ENCODE measurements at regions not wholly inside any gene's neighbourhood (a gene's known extent, or its start where the extent isn't known, plus 50 kb on each side); places are given as distances from the start of the nearest gene placed in this dataset.

DNA sequence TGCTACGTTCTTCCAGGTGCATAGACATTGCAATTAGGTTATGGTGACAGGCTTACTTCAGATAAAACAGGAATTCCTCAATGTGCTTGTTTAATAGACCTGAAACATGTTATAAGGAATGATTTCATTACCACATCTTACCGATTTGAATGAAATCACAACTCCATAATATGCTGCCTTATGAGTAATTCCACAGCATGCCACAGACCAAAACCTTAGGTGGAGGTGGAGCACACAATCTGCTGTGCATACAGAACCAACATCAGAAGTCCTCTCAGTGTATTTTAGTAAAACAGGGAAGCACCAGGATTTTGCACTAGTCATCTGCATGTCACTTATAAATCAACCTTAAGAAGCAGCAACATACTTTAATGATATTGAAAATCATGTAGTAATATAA lies 148.9 kb upstream of the TSHZ2 start:
- Histone ChIP-seq H3K4me1 (no peaks in the 10 kb centered on the region), H3K36me3 (no peaks in the 10 kb centered on the region), H3K27ac (no peak overlapping the region), H3K27me3 (ENCODE audit: low read depth) (no peaks in the 10 kb centered on the region), H3K4me3 (no peak overlapping the region), H3K9me3 (peaks cover 3% of the 10 kb centered on the region)
- ATAC-seq (no peak), DNase-seq (no peak)
- intact Hi-C loops (cut with DNase I): no loop called here
- TF ChIP-seq, protein P1, sequence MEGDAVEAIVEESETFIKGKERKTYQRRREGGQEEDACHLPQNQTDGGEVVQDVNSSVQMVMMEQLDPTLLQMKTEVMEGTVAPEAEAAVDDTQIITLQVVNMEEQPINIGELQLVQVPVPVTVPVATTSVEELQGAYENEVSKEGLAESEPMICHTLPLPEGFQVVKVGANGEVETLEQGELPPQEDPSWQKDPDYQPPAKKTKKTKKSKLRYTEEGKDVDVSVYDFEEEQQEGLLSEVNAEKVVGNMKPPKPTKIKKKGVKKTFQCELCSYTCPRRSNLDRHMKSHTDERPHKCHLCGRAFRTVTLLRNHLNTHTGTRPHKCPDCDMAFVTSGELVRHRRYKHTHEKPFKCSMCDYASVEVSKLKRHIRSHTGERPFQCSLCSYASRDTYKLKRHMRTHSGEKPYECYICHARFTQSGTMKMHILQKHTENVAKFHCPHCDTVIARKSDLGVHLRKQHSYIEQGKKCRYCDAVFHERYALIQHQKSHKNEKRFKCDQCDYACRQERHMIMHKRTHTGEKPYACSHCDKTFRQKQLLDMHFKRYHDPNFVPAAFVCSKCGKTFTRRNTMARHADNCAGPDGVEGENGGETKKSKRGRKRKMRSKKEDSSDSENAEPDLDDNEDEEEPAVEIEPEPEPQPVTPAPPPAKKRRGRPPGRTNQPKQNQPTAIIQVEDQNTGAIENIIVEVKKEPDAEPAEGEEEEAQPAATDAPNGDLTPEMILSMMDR (IDR thresholded peaks at IDR 0.05): no peak

DNA sequence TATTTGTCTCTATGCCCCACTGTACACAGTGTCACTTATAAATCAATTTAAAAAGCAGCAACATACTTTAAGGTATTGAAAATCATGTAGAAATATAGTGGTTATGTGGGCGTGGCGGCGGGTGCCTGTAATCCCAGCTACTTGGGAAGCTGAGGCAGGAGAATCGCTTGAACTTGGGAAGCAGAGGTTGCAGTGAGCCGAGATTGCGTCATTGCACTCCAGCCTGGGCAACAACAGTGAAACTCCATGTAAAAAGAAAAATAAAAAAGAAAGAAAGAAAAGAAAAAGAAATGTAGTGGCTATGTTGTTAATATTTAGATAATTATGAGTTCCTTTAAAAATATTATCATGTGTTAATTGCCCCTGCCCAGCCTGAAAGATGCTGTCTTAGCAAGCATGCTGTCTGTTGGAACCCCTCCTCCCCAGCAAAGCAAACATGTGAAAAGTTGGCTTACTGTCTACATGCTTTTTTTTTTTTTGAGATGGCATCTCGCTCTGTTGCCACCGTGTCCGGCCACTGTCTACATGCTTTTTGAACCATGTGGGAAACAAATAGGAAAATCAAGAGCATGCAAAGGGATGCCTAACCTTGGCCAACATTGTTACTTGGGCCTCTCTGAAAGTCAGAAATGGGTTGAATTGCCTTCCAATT lies 151.4 kb upstream of the TSHZ2 start:
- Histone ChIP-seq H3K4me3 (no peak overlapping the region), H3K4me1 (no peaks in the 10 kb centered on the region), H3K36me3 (no peaks in the 10 kb centered on the region), H3K27me3 (ENCODE audit: low read depth) (no peaks in the 10 kb centered on the region), H3K9me3 (no peaks in the 10 kb centered on the region), H3K27ac (no peak overlapping the region)
- TF ChIP-seq, protein P1 (IDR thresholded peaks at IDR 0.05): no peak
- intact Hi-C loops (cut with DNase I): no loop called here
- no peak for ATAC-seq
- no peak for DNase-seq

DNA sequence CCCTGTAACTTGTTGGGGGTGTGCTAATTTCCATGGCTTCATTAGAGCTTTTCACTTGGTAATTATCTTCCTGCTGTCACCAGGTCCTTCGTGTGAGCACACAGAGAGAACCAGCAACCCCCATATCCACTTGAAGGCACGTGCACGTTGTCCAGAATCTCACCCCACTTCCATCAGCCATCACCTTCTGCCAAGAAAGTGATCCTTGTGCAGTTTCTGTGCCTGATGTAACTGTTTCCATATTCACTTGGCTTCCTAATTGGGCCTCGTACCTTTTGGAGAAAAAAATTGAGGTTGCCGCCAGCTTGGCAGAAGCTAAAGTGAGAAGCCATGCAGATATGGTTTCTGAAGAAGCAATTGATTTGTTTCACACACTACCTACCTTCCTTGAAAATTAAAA lies 153.7 kb upstream of the TSHZ2 start:
- no peak for DNase-seq
- no peaks in the 10 kb centered on the region for H3K36me3 ChIP-seq
- TF ChIP-seq, protein P1 (IDR thresholded peaks at IDR 0.05): no peak

DNA sequence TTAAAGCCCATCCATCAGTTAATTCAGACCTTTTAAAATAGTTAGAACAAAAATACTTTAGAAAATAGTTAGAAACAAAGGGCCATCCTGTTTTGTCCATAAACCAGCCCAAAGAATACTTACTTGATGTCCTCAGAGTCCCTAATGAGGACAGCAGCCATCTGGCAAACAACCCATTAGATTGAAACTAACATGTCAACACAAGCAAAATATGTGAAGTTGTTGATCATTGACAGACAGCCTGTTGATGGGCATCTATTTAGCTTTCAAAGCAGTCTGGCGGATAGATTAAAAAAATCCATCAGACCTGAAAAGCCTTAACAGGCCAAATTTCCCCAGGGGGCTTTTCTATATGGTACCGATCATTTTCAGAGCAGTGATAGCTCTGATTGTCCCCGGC lies 154.2 kb upstream of the TSHZ2 start:
- ATAC-seq (no peak), DNase-seq (no peak)
- Histone ChIP-seq H3K27me3 (ENCODE audit: low read depth) (no peaks in the 10 kb centered on the region), H3K27ac (no peak overlapping the region), H3K9me3 (no peaks in the 10 kb centered on the region), H3K36me3 (no peaks in the 10 kb centered on the region), H3K4me1 (no peaks in the 10 kb centered on the region), H3K4me3 (no peak overlapping the region)
- intact Hi-C loops (cut with DNase I): no loop called here
- TF ChIP-seq, protein P1 (IDR thresholded peaks at IDR 0.05): no peak

More for the DNA sequence above, 153.7 kb upstream of the TSHZ2 start:
- Histone ChIP-seq H3K4me3 (no peak overlapping the region), H3K27ac (no peak overlapping the region), H3K9me3 (no peaks in the 10 kb centered on the region), H3K27me3 (ENCODE audit: low read depth) (no peaks in the 10 kb centered on the region), H3K4me1 (no peaks in the 10 kb centered on the region)
- intact Hi-C loops (cut with DNase I): no loop called here
- ATAC-seq: no peak

DNA sequence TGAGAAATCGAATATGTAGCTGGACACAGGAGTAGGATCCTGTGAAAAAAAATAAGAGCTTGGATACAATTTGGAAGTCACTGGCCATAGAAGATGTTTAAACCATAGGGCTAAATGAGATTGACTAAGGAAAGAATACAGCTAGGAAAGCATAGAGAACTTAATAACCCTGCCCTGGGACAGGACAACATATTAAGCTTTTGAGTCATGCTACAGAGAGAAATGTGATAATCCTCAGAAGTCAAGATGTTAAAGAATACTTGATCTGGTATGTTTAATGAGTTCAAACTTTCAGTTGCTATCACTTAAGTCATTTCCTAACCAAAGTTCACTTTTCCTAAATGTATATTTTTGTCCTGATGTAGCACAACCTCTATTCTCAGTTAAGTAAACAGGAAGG lies 154.6 kb upstream of the TSHZ2 start:
- intact Hi-C loops (cut with DNase I): no loop called here
- TF ChIP-seq, protein P1 (IDR thresholded peaks at IDR 0.05): no peak
- no peaks in the 10 kb centered on the region for H3K4me1 ChIP-seq
- no peaks in the 10 kb centered on the region for H3K9me3 ChIP-seq
- DNase-seq: no peak
- H3K27ac ChIP-seq: no peak overlapping the region
- no peak overlapping the region for H3K4me3 ChIP-seq
- H3K36me3 ChIP-seq: no peaks in the 10 kb centered on the region
- ATAC-seq: no peak
- H3K27me3 ChIP-seq (ENCODE audit: low read depth): no peaks in the 10 kb centered on the region

Data from lower lobe of right lung (tissue), 2 donors.